HepG2 (cell line): ENCODE measurements at regions not wholly inside any gene's neighbourhood (a gene's known extent, or its start where the extent isn't known, plus 50 kb on each side); places are given as distances from the start of the nearest gene placed in this dataset.

Source experiments
- ATAC-seq: fragments of 200-7000 bp; cut with Tn5 transposase; 3 replicates; pipeline ENCODE4 v1.9.1; 2020; ENCODE audit warnings: mild to moderate bottlenecking, moderate library complexity
- BruUV-seq: library from RNA; stranded (reverse); fragments of 400-500 nt; replicated peaks from 2 replicates; lab custom pipeline; 2021; lab: Mats Ljungman, UMichigan
- CTCF ChIA-PET: fragments of 300-600 bp; formaldehyde crosslinking; extraction: SDS; loops from one replicate; lab custom pipeline; 2021; ENCODE audit warnings: low total read pairs, inconsistent platforms, low intra/inter-chr PET ratio; lab: Yijun Ruan, JAX
- POLR2A ChIA-PET: fragments of 350-600 bp; sonication (Branson Sonifier 250); formaldehyde crosslinking; loops from one replicate; lab custom pipeline; 2020; ENCODE audit warnings: antibody characterized with exemption, inconsistent platforms; lab: Yijun Ruan, JAX
- DNase-seq: peaks from one replicate; pipeline ENCODE4 v3.0.0-alpha.2; 2015; ENCODE audit warnings: low spot score
- FAIRE-seq: peaks from 3 replicates; lab custom pipeline; 2011; peaks lifted over from hg19 to GRCh38; lab: Jason Lieb, UNC
- H2AFZ ChIP-seq: one replicate; pipeline ENCODE4 v1.6.1; 2011; ENCODE audit warnings: low read length, inconsistent platforms
- H3K27ac ChIP-seq: fragments of 300-600 bp; 3 replicates; pipeline ENCODE4 v1.8.0; 2011; ENCODE audit warnings: mixed run types, mild to moderate bottlenecking, mixed read lengths, low read length, inconsistent platforms; ENCODE audit not compliant: insufficient read depth; ENCODE audit errors: extremely low read length
- H3K27me3 ChIP-seq, 2 experiments: fragments of 200-600 bp in 1 of 2; 2 replicates in 1 of 2; 3 replicates in 1 of 2; pipeline versions ENCODE4 v1.6.0 to v1.8.0; 2011; ENCODE audit warnings: low read length in 2 of 2, mild to moderate bottlenecking in 2 of 2, moderate library complexity in 2 of 2, inconsistent platforms in 1 of 2; ENCODE audit not compliant: insufficient read depth in 2 of 2, control insufficient read depth in 1 of 2
- H3K36me3 ChIP-seq, 2 experiments: fragments of 200-600 bp in 1 of 2; replicated peaks in 1 of 2; 2 replicates in 1 of 2; 3 replicates in 1 of 2; pipeline versions ENCODE4 v1.5.1 to v1.8.0; 2011; ENCODE audit warnings: low read length in 2 of 2, inconsistent platforms in 1 of 2; ENCODE audit not compliant: insufficient read depth in 2 of 2, control insufficient read depth in 1 of 2
- H3K4me1 ChIP-seq: 2 replicates; pipeline ENCODE4 v1.5.1; 2012; ENCODE audit warnings: low read length, inconsistent platforms; ENCODE audit not compliant: insufficient read depth
- H3K4me2 ChIP-seq: 2 replicates; pipeline ENCODE4 v1.6.0; 2011; ENCODE audit warnings: low read depth, low read length, inconsistent platforms
- H3K4me3 ChIP-seq, 3 experiments: fragments of 200-600 bp in 1 of 3; sonication (generic), shearing (Covaris generic) in 1 of 3; replicated peaks in 1 of 3; 2 replicates each; pipeline ENCODE4 v1.5.1; 2011 to 2016; ENCODE audit warnings: low read length in 3 of 3, inconsistent platforms in 2 of 3, low read depth in 2 of 3, mild to moderate bottlenecking in 2 of 3, control low read depth in 1 of 3, mixed read lengths in 1 of 3; ENCODE audit not compliant: insufficient read depth in 1 of 3
- H3K79me2 ChIP-seq: one replicate; pipeline ENCODE4 v1.6.1; 2011; ENCODE audit warnings: low read length, inconsistent platforms; ENCODE audit not compliant: insufficient read depth
- H3K9ac ChIP-seq: 2 replicates; pipeline ENCODE4 v1.6.0; 2011; ENCODE audit warnings: mild to moderate bottlenecking, low read depth, low read length, inconsistent platforms; ENCODE audit not compliant: insufficient read depth
- H3K9me3 ChIP-seq: 2 replicates; pipeline ENCODE4 v1.5.1; 2012; ENCODE audit warnings: mild to moderate bottlenecking, low read length
- H4K20me1 ChIP-seq: 2 replicates; pipeline ENCODE4 v1.6.0; 2011; ENCODE audit warnings: inconsistent platforms, mild to moderate bottlenecking, low read length, moderate library complexity; ENCODE audit not compliant: insufficient read depth
- AHR ChIP-seq: IDR thresholded peaks from 2 replicates; pipeline ENCODE4 v1.6.1; 2018; ENCODE audit warnings: missing genetic modification reagents, missing compliant biosample characterization
- KAT2B ChIP-seq: fragments of 150-350 bp; IDR thresholded peaks from 2 replicates; pipeline ENCODE4 v1.6.1; 2014; ENCODE audit warnings: low read depth, low read length, borderline replicate concordance
- KDM6A ChIP-seq: IDR thresholded peaks from 2 replicates; pipeline ENCODE4 v1.6.1; 2016; ENCODE audit warnings: low read depth
- RCOR2 ChIP-seq: IDR thresholded peaks from 2 replicates; pipeline ENCODE4 v1.6.1; 2016; ENCODE audit warnings: missing biosample characterization, missing genetic modification reagents
- SOX6 ChIP-seq, 2 experiments: fragments of 450-650 bp in 1 of 2; sonication (generic) in 1 of 2; formaldehyde crosslinking in 1 of 2; IDR thresholded peaks; 2 replicates each; pipeline versions ENCODE4 v1.4.0 to v1.6.1; 2017 to 2020; ENCODE audit warnings: antibody characterized with exemption in 1 of 2, mild to moderate bottlenecking in 1 of 2, missing genetic modification reagents in 1 of 2
- ZNF280D ChIP-seq: sonication (generic); formaldehyde crosslinking; IDR thresholded peaks from 2 replicates; pipeline ENCODE4 v1.5.1; 2020; ENCODE audit warnings: mild to moderate bottlenecking, missing genetic modification reagents
- WGBS: methylation state at CpG from one replicate; pipeline ENCODE4 v1.1.6; 2017; ENCODE audit warnings: low lambda C conversion rate; 5-methylcytosine and 5-hydroxymethylcytosine counted together
- in situ Hi-C: cut with HindIII; loops from 2 replicates; pipeline ENCODE4 v1.10.0; 2017; ENCODE audit warnings: low pct_unique_long_range_greater_than_20kb; ENCODE audit not compliant: extremely low pct_ligation_motif_present
- intact Hi-C: fragments of 100-400 bp; cut with micrococcal nuclease; formaldehyde crosslinking; loops from one replicate; pipeline ENCODE4 v1.10.0; 2022; ENCODE audit not compliant: unreplicated experiment
- TF ChIP-seq, protein P1 (sequence below): sonication (generic); formaldehyde crosslinking; IDR thresholded peaks from 2 replicates; pipeline ENCODE4 v1.4.0; 2020; ENCODE audit warnings: missing genetic modification reagents
- TF ChIP-seq, protein P2 (sequence below): sonication (generic); formaldehyde crosslinking; IDR thresholded peaks from 2 replicates; pipeline ENCODE4 v1.9.0; 2021; ENCODE audit warnings: missing genetic modification reagents, borderline replicate concordance
- TF ChIP-seq, protein P3 (sequence below): sonication (generic); formaldehyde crosslinking; IDR thresholded peaks from 2 replicates; pipeline ENCODE4 v1.9.0; 2021; ENCODE audit warnings: missing genetic modification reagents, mild to moderate bottlenecking, borderline replicate concordance
- TF ChIP-seq, protein P4 (sequence below): sonication (generic); formaldehyde crosslinking; IDR thresholded peaks from 2 replicates; pipeline ENCODE4 v1.8.1; 2023; ENCODE audit warnings: missing genetic modification reagents, inconsistent platforms, borderline replicate concordance

GRCh38 chr1:193419295-193419694, 232.9 kb upstream of the B3GALT2 start:
- intact Hi-C loops = no loop called here
- POLR2A ChIA-PET = no interaction called here

GRCh38 chr1:193418745-193419058, 232.3 kb upstream of the B3GALT2 start:
- no peak for ATAC-seq
- WGBS = 28% methylated on average over 3 of the region's 3 CpGs
- Histone ChIP-seq H3K36me3 (no peaks in the 10 kb centered on the region), H4K20me1 (no peaks in the 10 kb centered on the region), H3K4me3 (peak overlapping the region in 2 of 3 experiments; percentile 14 to 50; a peak in 3 of 6 replicates), H3K79me2 (no peaks in the 10 kb centered on the region), H3K9ac (no peak overlapping the region), H3K9me3 (no peaks in the 10 kb centered on the region), H2AFZ (peak overlapping the region; percentile 76), H3K4me2 (peak overlapping the region; percentile 47), H3K27me3 (no peaks in the 10 kb centered on the region; a peak in 1 of 5 replicates), H3K4me1 (no peaks in the 10 kb centered on the region), H3K27ac (no peak overlapping the region)
- ChIA-PET CTCF (no interaction called here), POLR2A (no interaction called here)
- FAIRE-seq = no peak
- in situ Hi-C loops = no loop called here
- intact Hi-C loops = no loop called here
- BruUV-seq = no TSS peak
- no peak for DNase-seq
- TF ChIP-seq, protein P1, sequence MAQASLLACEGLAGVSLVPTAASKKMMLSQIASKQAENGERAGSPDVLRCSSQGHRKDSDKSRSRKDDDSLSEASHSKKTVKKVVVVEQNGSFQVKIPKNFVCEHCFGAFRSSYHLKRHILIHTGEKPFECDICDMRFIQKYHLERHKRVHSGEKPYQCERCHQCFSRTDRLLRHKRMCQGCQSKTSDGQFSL = no peak
- no peak for TF ChIP-seq ZNF280D (CRISPR knock-in tag)
- TF ChIP-seq, protein P2, sequence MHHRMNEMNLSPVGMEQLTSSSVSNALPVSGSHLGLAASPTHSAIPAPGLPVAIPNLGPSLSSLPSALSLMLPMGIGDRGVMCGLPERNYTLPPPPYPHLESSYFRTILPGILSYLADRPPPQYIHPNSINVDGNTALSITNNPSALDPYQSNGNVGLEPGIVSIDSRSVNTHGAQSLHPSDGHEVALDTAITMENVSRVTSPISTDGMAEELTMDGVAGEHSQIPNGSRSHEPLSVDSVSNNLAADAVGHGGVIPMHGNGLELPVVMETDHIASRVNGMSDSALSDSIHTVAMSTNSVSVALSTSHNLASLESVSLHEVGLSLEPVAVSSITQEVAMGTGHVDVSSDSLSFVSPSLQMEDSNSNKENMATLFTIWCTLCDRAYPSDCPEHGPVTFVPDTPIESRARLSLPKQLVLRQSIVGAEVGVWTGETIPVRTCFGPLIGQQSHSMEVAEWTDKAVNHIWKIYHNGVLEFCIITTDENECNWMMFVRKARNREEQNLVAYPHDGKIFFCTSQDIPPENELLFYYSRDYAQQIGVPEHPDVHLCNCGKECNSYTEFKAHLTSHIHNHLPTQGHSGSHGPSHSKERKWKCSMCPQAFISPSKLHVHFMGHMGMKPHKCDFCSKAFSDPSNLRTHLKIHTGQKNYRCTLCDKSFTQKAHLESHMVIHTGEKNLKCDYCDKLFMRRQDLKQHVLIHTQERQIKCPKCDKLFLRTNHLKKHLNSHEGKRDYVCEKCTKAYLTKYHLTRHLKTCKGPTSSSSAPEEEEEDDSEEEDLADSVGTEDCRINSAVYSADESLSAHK = no peak
- no peak for TF ChIP-seq RCOR2 (CRISPR knock-in tag)

More at GRCh38 chr1:193419295-193419694, 232.9 kb upstream of the B3GALT2 start:
- Histone ChIP-seq H3K4me1 (no peaks in the 10 kb centered on the region), H3K36me3 (no peaks in the 10 kb centered on the region), H3K27ac (no peak overlapping the region), H3K4me2 (peak overlapping the region; percentile 47; the same call in 1 of the 2 replicates), H3K27me3 (no peaks in the 10 kb centered on the region; a peak in 1 of 5 replicates), H3K9ac (no peak overlapping the region), H3K4me3 (no peak overlapping the region), H3K79me2 (no peaks in the 10 kb centered on the region), H3K9me3 (no peaks in the 10 kb centered on the region), H4K20me1 (no peaks in the 10 kb centered on the region), H2AFZ (no peak overlapping the region)
- ATAC-seq = no peak
- in situ Hi-C loops = no loop called here
- no TSS peak for BruUV-seq
- FAIRE-seq = no peak
- no peak for DNase-seq
- CTCF ChIA-PET = no interaction called here
- WGBS = 100% methylated on average over 1 of the region's 1 CpG
- TF ChIP-seq AHR (CRISPR knock-in tag) (no peak), SOX6 (IDR thresholded peaks at IDR 0.05) (no peak), SOX6 (CRISPR knock-in tag; IDR thresholded peaks at IDR 0.05) (no peak), KDM6A (CRISPR knock-in tag) (no peak), KAT2B (no peak)
- TF ChIP-seq, protein P3, sequence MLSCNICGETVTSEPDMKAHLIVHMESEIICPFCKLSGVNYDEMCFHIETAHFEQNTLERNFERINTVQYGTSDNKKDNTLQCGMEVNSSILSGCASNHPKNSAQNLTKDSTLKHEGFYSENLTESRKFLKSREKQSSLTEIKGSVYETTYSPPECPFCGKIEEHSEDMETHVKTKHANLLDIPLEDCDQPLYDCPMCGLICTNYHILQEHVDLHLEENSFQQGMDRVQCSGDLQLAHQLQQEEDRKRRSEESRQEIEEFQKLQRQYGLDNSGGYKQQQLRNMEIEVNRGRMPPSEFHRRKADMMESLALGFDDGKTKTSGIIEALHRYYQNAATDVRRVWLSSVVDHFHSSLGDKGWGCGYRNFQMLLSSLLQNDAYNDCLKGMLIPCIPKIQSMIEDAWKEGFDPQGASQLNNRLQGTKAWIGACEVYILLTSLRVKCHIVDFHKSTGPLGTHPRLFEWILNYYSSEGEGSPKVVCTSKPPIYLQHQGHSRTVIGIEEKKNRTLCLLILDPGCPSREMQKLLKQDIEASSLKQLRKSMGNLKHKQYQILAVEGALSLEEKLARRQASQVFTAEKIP (CRISPR knock-in tag) = no peak
- TF ChIP-seq, protein P4, sequence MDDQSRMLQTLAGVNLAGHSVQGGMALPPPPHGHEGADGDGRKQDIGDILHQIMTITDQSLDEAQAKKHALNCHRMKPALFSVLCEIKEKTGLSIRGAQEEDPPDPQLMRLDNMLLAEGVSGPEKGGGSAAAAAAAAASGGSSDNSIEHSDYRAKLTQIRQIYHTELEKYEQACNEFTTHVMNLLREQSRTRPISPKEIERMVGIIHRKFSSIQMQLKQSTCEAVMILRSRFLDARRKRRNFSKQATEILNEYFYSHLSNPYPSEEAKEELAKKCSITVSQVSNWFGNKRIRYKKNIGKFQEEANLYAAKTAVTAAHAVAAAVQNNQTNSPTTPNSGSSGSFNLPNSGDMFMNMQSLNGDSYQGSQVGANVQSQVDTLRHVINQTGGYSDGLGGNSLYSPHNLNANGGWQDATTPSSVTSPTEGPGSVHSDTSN (CRISPR knock-in tag) = no peak
